Mesenchymal stem cell (in vitro differentiated cells and primary cell): ENCODE measurements at regions not wholly inside any gene's neighbourhood (a gene's known extent, or its start where the extent isn't known, plus 50 kb on each side); places are given as distances from the start of the nearest gene placed in this dataset.

Experiments used
- DNase-seq: peaks from one replicate; pipeline ENCODE4 v3.0.0-alpha.2; 2013
- H2AFZ ChIP-seq: one replicate; pipeline ENCODE4 v1.6.1; 2013; ENCODE audit warnings: low read depth, mild to moderate bottlenecking, control low read depth, inconsistent platforms, low read length, moderate library complexity
- H2AK5ac ChIP-seq: 2 replicates; pipeline ENCODE4 v1.6.1; 2013; ENCODE audit warnings: low read length, moderate library complexity, mild to moderate bottlenecking, inconsistent platforms; ENCODE audit not compliant: severe bottlenecking
- H2BK120ac ChIP-seq: one replicate; pipeline ENCODE4 v1.6.1; 2013; ENCODE audit warnings: low read depth, mild to moderate bottlenecking, inconsistent platforms, low read length, moderate library complexity
- H2BK12ac ChIP-seq, 2 experiments: one replicate each; pipeline ENCODE4 v1.6.1; 2013; ENCODE audit warnings: inconsistent platforms in 2 of 2, low read length in 2 of 2, mild to moderate bottlenecking in 2 of 2, moderate library complexity in 2 of 2, control low read depth in 1 of 2
- H2BK15ac ChIP-seq: one replicate; pipeline ENCODE4 v1.6.1; 2013; ENCODE audit warnings: mild to moderate bottlenecking, low read depth, inconsistent platforms; ENCODE audit not compliant: poor library complexity, severe bottlenecking
- H2BK5ac ChIP-seq: 2 replicates; pipeline ENCODE4 v1.6.1; 2013; ENCODE audit warnings: low read depth, mild to moderate bottlenecking, low read length, control low read depth, inconsistent platforms; ENCODE audit not compliant: poor library complexity, severe bottlenecking
- H3K14ac ChIP-seq, 2 experiments: one replicate each; pipeline ENCODE4 v1.6.1; 2013; ENCODE audit warnings: inconsistent platforms in 2 of 2, low read length in 2 of 2, control low read depth in 1 of 2, mild to moderate bottlenecking in 1 of 2, moderate library complexity in 1 of 2
- H3K18ac ChIP-seq, 2 experiments: one replicate each; pipeline ENCODE4 v1.6.1; 2013; ENCODE audit warnings: inconsistent platforms in 2 of 2, low read length in 2 of 2, control low read depth in 1 of 2, low read depth in 1 of 2, mild to moderate bottlenecking in 1 of 2
- H3K23ac ChIP-seq, 2 experiments: one replicate each; pipeline ENCODE4 v1.6.1; 2013; ENCODE audit warnings: inconsistent platforms in 2 of 2, low read length in 2 of 2, mild to moderate bottlenecking in 2 of 2, moderate library complexity in 2 of 2, control low read depth in 1 of 2
- H3K27ac ChIP-seq: 2 replicates; pipeline ENCODE4 v1.5.1; 2013; ENCODE audit warnings: mild to moderate bottlenecking, moderate library complexity, low read length, control low read depth, inconsistent platforms; ENCODE audit not compliant: poor library complexity, severe bottlenecking
- H3K27me3 ChIP-seq, 2 experiments: 2 replicates each; pipeline versions ENCODE4 v1.6.1 to v1.7.0; 2013; ENCODE audit warnings: low read length in 2 of 2, mild to moderate bottlenecking in 2 of 2, moderate library complexity in 2 of 2, control low read depth in 1 of 2, inconsistent platforms in 1 of 2; ENCODE audit not compliant: control insufficient read depth in 1 of 2, insufficient read depth in 1 of 2
- H3K36me3 ChIP-seq, 2 experiments: 2 replicates each; pipeline versions ENCODE4 v1.6.1 to v1.7.0; 2013; ENCODE audit warnings: low read length in 2 of 2, control low read depth in 1 of 2, inconsistent platforms in 1 of 2, low read depth in 1 of 2, mild to moderate bottlenecking in 1 of 2; ENCODE audit not compliant: insufficient read depth in 2 of 2, control insufficient read depth in 1 of 2
- H3K4ac ChIP-seq, 2 experiments: one replicate each; pipeline ENCODE4 v1.6.1; 2013; ENCODE audit warnings: inconsistent platforms in 2 of 2, low read length in 2 of 2, mild to moderate bottlenecking in 2 of 2, moderate library complexity in 2 of 2, control low read depth in 1 of 2, low read depth in 1 of 2
- H3K4me1 ChIP-seq: 2 replicates; pipeline ENCODE4 v1.6.1; 2013; ENCODE audit warnings: low read depth, low read length, control low read depth; ENCODE audit not compliant: control insufficient read depth, insufficient read depth
- H3K4me2 ChIP-seq: 2 replicates; pipeline ENCODE4 v1.6.1; 2013; ENCODE audit warnings: low read length, mild to moderate bottlenecking, inconsistent platforms; ENCODE audit not compliant: poor library complexity, severe bottlenecking
- H3K4me3 ChIP-seq, 2 experiments: 2 replicates each; pipeline versions ENCODE4 v1.5.1 to v1.7.0; 2013; ENCODE audit warnings: low read length in 2 of 2, mild to moderate bottlenecking in 2 of 2, control low read depth in 1 of 2, low read depth in 1 of 2; ENCODE audit not compliant: insufficient read depth in 1 of 2
- H3K79me1 ChIP-seq: replicated peaks from 2 replicates; pipeline ENCODE4 v1.6.1; 2013; ENCODE audit warnings: mild to moderate bottlenecking, control low read depth, low read length, inconsistent platforms; ENCODE audit not compliant: poor library complexity, severe bottlenecking
- H3K9ac ChIP-seq: 2 replicates; pipeline ENCODE4 v1.7.0; 2013; ENCODE audit warnings: mild to moderate bottlenecking, low read length, moderate library complexity
- H3K9me3 ChIP-seq: 2 replicates; pipeline ENCODE4 v1.7.0; 2013; ENCODE audit warnings: mild to moderate bottlenecking, low read length; ENCODE audit not compliant: control insufficient read depth
- H4K8ac ChIP-seq: one replicate; pipeline ENCODE4 v1.6.1; 2013; ENCODE audit warnings: inconsistent platforms, mild to moderate bottlenecking, low read length, moderate library complexity
- H4K91ac ChIP-seq: one replicate; pipeline ENCODE4 v1.6.1; 2013; ENCODE audit warnings: mild to moderate bottlenecking, low read length, inconsistent platforms
- whole genome bisulfite sequencing: methylation state at CpG from one replicate; pipeline ENCODE4 v1.1.7; 2013; ENCODE audit warnings: mixed read lengths; 5-methylcytosine and 5-hydroxymethylcytosine counted together

- H4K91ac ChIP-seq: no peak overlapping the region
- H3K4ac ChIP-seq: no peak overlapping the region
- no peak overlapping the region for H3K18ac ChIP-seq
- no peak overlapping the region for H2AK5ac ChIP-seq
- WGBS: 83% methylated on average over 2 of the region's 2 CpGs
- H3K4me2 ChIP-seq: no peak overlapping the region
- H2BK15ac ChIP-seq: no peak overlapping the region
- H3K4me1 ChIP-seq: no peaks in the 10 kb centered on the region
- DNase-seq: no peak
- no peak overlapping the region for H3K27ac ChIP-seq
- no peak overlapping the region for H2BK5ac ChIP-seq
- H3K4me3 ChIP-seq: no peak overlapping the region
- H3K36me3 ChIP-seq: no peaks in the 10 kb centered on the region
- H2AFZ ChIP-seq: no peak overlapping the region
- H3K9me3 ChIP-seq: no peaks in the 10 kb centered on the region
- H2BK120ac ChIP-seq: no peak overlapping the region
- no peaks in the 10 kb centered on the region for H3K27me3 ChIP-seq
- no peak overlapping the region for H3K14ac ChIP-seq
- no peak overlapping the region for H3K9ac ChIP-seq
- no peak overlapping the region for H4K8ac ChIP-seq
- no peaks in the 10 kb centered on the region for H3K79me1 ChIP-seq
- no peak overlapping the region for H2BK12ac ChIP-seq
- no peak overlapping the region for H3K23ac ChIP-seq
Measured at GRCh38 chr4:187485676-187486075, 509.9 kb upstream of the ZFP42 start.

DNA sequence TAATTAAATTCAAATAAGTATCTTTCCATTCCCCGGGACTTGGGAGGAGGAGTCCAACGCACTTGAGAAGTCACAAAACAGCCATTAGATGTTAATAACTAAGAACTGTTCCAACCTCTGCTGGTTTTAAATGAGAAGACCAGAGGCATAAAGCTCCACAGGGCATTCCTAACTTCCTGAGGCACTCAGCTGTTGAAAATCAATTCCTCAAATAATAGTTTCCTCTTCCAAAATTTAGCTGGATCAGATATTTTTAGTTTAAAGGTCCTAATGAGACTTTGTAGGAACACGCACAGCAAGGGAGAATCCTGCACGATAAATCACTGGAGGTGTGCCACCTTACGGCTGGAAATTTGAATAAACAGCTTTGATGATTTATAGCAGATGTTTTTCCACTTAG is 504.3 kb upstream of the ZFP42 start:
- no peaks in the 10 kb centered on the region for H3K79me1 ChIP-seq
- no peak overlapping the region for H4K8ac ChIP-seq
- H2BK5ac ChIP-seq: no peak overlapping the region
- no peak overlapping the region for H3K4me2 ChIP-seq
- H3K4me3 ChIP-seq: no peak overlapping the region
- no peak overlapping the region for H2BK120ac ChIP-seq
- WGBS: 94% methylated on average over 5 of the region's 5 CpGs
- H2BK12ac ChIP-seq: no peak overlapping the region
- H4K91ac ChIP-seq: no peak overlapping the region
- no peaks in the 10 kb centered on the region for H3K4me1 ChIP-seq
- no peak overlapping the region for H3K27ac ChIP-seq
- H3K9ac ChIP-seq: no peak overlapping the region
- no peak for DNase-seq
- no peaks in the 10 kb centered on the region for H3K9me3 ChIP-seq
- no peak overlapping the region for H3K23ac ChIP-seq
- H3K27me3 ChIP-seq: no peaks in the 10 kb centered on the region
- no peak overlapping the region for H2AFZ ChIP-seq
- no peak overlapping the region for H3K14ac ChIP-seq
- H2AK5ac ChIP-seq: no peak overlapping the region
- H3K18ac ChIP-seq: no peak overlapping the region
- H3K36me3 ChIP-seq: no peaks in the 10 kb centered on the region
- H2BK15ac ChIP-seq: no peak overlapping the region
- no peak overlapping the region for H3K4ac ChIP-seq

DNA sequence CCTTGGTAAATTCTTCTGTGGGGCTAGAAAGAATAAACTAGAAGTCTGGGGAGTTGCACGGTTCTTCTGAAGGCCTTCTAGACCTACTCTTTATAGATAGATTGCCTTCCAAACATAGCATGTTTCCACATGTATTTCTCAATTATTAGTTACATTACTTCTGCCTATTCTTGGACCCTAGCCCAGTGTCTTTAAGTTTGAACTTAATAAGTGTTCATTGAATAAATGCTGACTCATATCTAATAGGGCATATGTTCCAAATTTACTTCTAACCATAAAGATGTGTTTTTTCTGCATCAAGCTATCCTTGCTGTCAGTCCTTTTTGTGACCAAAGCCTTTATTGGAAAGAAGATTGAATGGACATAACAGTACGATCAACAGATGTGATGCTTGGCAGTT is 503.6 kb upstream of the ZFP42 start:
- Histone ChIP-seq H3K4me2 (no peak overlapping the region), H3K4me3 (no peak overlapping the region), H4K8ac (no peak overlapping the region), H3K36me3 (no peaks in the 10 kb centered on the region), H3K79me1 (no peaks in the 10 kb centered on the region), H3K4me1 (no peaks in the 10 kb centered on the region), H3K18ac (no peak overlapping the region), H3K4ac (no peak overlapping the region), H2AK5ac (no peak overlapping the region), H3K27me3 (no peaks in the 10 kb centered on the region), H2BK15ac (no peak overlapping the region), H4K91ac (no peak overlapping the region), H3K27ac (no peak overlapping the region), H3K9ac (no peak overlapping the region), H2BK5ac (no peak overlapping the region), H3K23ac (no peak overlapping the region), H2BK12ac (no peak overlapping the region), H2BK120ac (no peak overlapping the region), H3K9me3 (no peaks in the 10 kb centered on the region), H2AFZ (no peak overlapping the region), H3K14ac (no peak overlapping the region)
- WGBS: 100% methylated on average over 1 of the region's 2 CpGs
- DNase-seq: no peak

DNA sequence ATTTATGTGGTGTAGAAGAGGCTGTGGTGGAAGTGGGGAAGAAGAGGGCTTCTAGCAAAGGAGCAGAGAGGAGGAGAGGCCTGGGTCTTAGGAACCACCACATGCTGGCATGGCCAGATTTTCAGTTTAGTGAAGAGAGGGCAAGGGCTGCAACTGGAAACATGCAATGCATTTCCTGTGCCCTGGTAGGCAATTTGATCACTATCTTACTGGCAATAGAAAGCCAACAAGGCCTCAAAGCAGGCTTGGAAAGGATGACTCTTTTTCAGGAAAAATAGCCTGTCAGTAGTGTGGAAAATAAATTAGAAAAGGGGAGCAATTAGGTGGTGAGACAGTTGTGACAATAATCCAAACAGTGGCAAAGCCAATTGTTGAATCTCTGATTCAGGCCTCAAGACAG is 501.9 kb upstream of the ZFP42 start:
- Histone ChIP-seq H3K27ac (no peak overlapping the region), H2BK120ac (no peak overlapping the region), H3K9me3 (no peaks in the 10 kb centered on the region), H2AK5ac (no peak overlapping the region), H3K14ac (no peak overlapping the region), H3K4ac (no peak overlapping the region), H3K4me2 (no peak overlapping the region), H3K23ac (no peak overlapping the region), H3K4me3 (no peak overlapping the region), H4K8ac (no peak overlapping the region), H3K79me1 (no peaks in the 10 kb centered on the region), H2AFZ (no peak overlapping the region), H4K91ac (no peak overlapping the region), H3K27me3 (no peaks in the 10 kb centered on the region), H2BK12ac (no peak overlapping the region), H3K9ac (no peak overlapping the region), H2BK5ac (no peak overlapping the region), H3K4me1 (no peaks in the 10 kb centered on the region), H3K18ac (no peak overlapping the region), H3K36me3 (no peaks in the 10 kb centered on the region), H2BK15ac (no peak overlapping the region)
- no peak for DNase-seq
